RWPE2 (cell line): ENCODE measurements at regions not wholly inside any gene's neighbourhood (a gene's known extent, or its start where the extent isn't known, plus 50 kb on each side); places are given as distances from the start of the nearest gene placed in this dataset.

Experiments used
- ATAC-seq: fragments of 200-7000 bp; cut with Tn5 transposase; 3 replicates; pipeline ENCODE4 v1.9.1; 2021; ENCODE audit warnings: low read depth
- DNase-seq: peaks from one replicate; pipeline ENCODE4 v3.0.0-alpha.2; 2020; ENCODE audit warnings: low spot score
- H3K27ac ChIP-seq: fragments of 450-650 bp; 2 replicates; pipeline ENCODE4 v1.5.1; 2017; ENCODE audit warnings: mild to moderate bottlenecking; ENCODE audit not compliant: poor library complexity, severe bottlenecking
- H3K27me3 ChIP-seq: fragments of 250-450 bp; sonication (Bioruptor Pico); 2 replicates; pipeline ENCODE4 v1.5.1; 2021; ENCODE audit warnings: mild to moderate bottlenecking, moderate library complexity; ENCODE audit not compliant: insufficient read depth, poor library complexity, severe bottlenecking
- H3K36me3 ChIP-seq: fragments of 250-450 bp; sonication (Bioruptor Pico); 2 replicates; pipeline ENCODE4 v1.5.1; 2020; ENCODE audit warnings: low read depth, mild to moderate bottlenecking, moderate library complexity
- H3K4me1 ChIP-seq: fragments of 250-450 bp; sonication (Bioruptor Pico); 2 replicates; pipeline ENCODE4 v1.5.1; 2021; ENCODE audit warnings: mild to moderate bottlenecking, moderate library complexity; ENCODE audit not compliant: insufficient read depth, poor library complexity, severe bottlenecking
- H3K4me3 ChIP-seq: fragments of 250-450 bp; sonication (Bioruptor Pico); 2 replicates; pipeline ENCODE4 v1.5.1; 2021; ENCODE audit warnings: mild to moderate bottlenecking, moderate library complexity; ENCODE audit not compliant: severe bottlenecking
- H3K9me3 ChIP-seq: fragments of 250-450 bp; sonication (Bioruptor Pico); 2 replicates; pipeline ENCODE4 v1.5.1; 2021; ENCODE audit warnings: mild to moderate bottlenecking, moderate library complexity; ENCODE audit not compliant: severe bottlenecking
- CTCF ChIP-seq: fragments of 450-650 bp; IDR thresholded peaks from one replicate; pipeline ENCODE4 v1.5.1; 2017; ENCODE audit warnings: mild to moderate bottlenecking, moderate library complexity; ENCODE audit not compliant: poor library complexity, severe bottlenecking

DNA sequence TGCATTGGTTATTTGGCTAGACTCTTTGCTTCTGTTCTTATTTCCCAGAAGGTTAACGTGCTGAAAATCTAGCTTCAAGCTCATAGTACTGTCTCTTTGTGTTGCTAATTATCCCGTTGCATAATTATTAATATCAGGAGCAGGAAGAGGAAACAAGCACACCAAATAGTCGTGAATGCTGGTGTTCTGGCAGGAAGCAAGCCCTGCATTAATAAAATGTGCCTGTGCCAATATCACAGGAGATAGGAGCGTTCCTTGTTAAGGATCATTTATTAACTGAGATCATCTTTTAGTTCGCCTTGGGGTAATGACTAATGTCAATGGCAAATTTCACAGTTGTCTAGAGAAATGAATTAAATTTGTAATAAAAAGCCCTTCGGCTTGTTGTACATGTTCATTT, 893.0 kb upstream of the POU3F3 start:
- Histone ChIP-seq H3K9me3 (no peaks in the 10 kb centered on the region), H3K36me3 (no peaks in the 10 kb centered on the region), H3K4me3 (no peak overlapping the region), H3K27me3 (peaks cover 12% of the 10 kb centered on the region), H3K4me1 (no peaks in the 10 kb centered on the region), H3K27ac (no peak overlapping the region)
- DNase-seq: no peak
- no peak for TF ChIP-seq CTCF
- no peak for ATAC-seq

DNA sequence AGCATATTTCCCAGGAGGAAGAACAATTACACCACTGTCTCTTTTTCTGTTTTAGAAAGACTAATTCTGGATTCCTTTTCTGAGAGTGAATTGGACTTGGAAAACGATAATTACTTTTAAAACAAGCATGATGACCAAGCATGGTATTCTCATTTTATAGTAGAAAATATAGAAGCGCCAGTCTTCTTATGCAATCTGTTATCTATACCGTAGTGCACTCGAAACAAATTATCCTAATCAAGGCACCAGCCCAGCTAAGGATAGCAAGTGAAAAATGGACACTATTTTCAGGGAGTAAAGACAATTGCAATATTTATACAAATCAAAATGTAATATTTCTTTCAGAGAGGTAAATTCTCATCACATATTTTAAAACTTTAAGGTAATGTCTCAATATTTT, 892.1 kb upstream of the POU3F3 start:
- ATAC-seq (no peak), DNase-seq (no peak)
- Histone ChIP-seq H3K27ac (no peak overlapping the region), H3K4me1 (no peaks in the 10 kb centered on the region), H3K36me3 (no peaks in the 10 kb centered on the region), H3K27me3 (peaks cover 8% of the 10 kb centered on the region), H3K4me3 (no peak overlapping the region), H3K9me3 (no peaks in the 10 kb centered on the region)
- no peak for TF ChIP-seq CTCF

DNA sequence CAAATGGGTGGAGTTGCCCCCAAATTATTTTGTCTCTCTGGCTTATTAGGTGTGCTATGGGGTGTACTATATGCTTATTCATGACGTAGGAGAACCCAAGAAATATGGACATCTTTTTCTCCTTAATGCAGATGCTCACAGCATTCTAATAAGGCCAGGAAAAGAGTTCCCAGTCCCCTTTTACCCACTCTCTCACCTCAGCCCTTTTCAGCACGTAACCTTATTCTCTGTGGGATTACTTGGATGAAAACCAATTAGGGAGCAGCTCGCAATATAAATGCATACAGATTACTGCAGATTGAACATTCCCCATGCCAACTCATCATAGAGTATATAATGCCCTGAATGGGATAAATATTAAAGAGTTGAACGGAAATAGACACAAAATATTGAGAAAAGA, 891.2 kb upstream of the POU3F3 start:
- H3K4me1 ChIP-seq: no peaks in the 10 kb centered on the region
- TF ChIP-seq CTCF: no peak
- no peak for DNase-seq
- H3K36me3 ChIP-seq: no peaks in the 10 kb centered on the region
- no peak overlapping the region for H3K27ac ChIP-seq
- H3K4me3 ChIP-seq: no peak overlapping the region
- H3K9me3 ChIP-seq: no peaks in the 10 kb centered on the region
- ATAC-seq: no peak
- peaks cover 7% of the 10 kb centered on the region for H3K27me3 ChIP-seq

DNA sequence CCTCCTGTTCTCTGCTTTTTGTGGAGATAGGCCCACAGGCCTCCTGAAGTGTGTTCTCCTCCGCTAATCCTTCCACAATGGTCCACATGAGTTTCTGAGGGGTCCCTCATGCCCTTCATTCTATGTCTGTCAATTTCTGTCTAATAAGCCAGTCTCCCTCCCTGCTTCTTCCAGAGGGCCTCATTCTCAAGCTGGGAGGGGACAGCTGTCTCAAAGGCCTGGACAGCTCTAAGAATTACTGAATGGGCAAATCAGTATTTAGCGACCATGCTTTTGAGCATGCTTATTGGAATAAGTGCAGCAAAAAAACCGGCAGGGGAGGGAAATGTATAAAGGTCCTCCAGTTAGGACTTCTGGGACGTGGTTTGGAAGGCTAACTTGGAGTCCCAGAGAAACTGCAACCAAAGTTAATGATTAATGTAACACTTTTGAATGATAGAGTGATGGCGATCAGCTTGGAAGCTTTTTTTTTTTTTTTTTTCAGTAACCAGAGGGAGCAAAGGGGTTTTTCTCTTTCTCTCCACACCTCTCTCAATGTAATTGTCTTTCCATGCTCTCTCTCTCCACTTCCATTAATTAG, 890.7 kb upstream of the POU3F3 start:
- ATAC-seq: no peak
- H3K27ac ChIP-seq: no peak overlapping the region
- H3K27me3 ChIP-seq: peaks cover 7% of the 10 kb centered on the region
- TF ChIP-seq CTCF: no peak
- no peaks in the 10 kb centered on the region for H3K36me3 ChIP-seq
- H3K4me3 ChIP-seq: no peak overlapping the region
- no peak for DNase-seq
- H3K4me1 ChIP-seq: no peaks in the 10 kb centered on the region
- no peaks in the 10 kb centered on the region for H3K9me3 ChIP-seq

GRCh38 chr2:103977241-103977640, 876.7 kb upstream of the POU3F3 start:
- peaks cover 7% of the 10 kb centered on the region for H3K27me3 ChIP-seq
- ATAC-seq: no peak

More at GRCh38 chr2:103977241-103977640, 876.7 kb upstream of the POU3F3 start:
- no peak overlapping the region for H3K27ac ChIP-seq
- H3K36me3 ChIP-seq: no peaks in the 10 kb centered on the region
- no peak for TF ChIP-seq CTCF
- H3K9me3 ChIP-seq: no peaks in the 10 kb centered on the region
- DNase-seq: no peak
- H3K4me1 ChIP-seq: no peaks in the 10 kb centered on the region
- no peak overlapping the region for H3K4me3 ChIP-seq
